ENCODE measurements at regions not wholly inside any gene's neighbourhood (a gene's known extent, or its start where the extent isn't known, plus 50 kb on each side); places are given as distances from the start of the nearest gene placed in this dataset.
A peak's percentile ranks its signal among the peaks of the same experiment; 100 is the strongest.

DNA sequence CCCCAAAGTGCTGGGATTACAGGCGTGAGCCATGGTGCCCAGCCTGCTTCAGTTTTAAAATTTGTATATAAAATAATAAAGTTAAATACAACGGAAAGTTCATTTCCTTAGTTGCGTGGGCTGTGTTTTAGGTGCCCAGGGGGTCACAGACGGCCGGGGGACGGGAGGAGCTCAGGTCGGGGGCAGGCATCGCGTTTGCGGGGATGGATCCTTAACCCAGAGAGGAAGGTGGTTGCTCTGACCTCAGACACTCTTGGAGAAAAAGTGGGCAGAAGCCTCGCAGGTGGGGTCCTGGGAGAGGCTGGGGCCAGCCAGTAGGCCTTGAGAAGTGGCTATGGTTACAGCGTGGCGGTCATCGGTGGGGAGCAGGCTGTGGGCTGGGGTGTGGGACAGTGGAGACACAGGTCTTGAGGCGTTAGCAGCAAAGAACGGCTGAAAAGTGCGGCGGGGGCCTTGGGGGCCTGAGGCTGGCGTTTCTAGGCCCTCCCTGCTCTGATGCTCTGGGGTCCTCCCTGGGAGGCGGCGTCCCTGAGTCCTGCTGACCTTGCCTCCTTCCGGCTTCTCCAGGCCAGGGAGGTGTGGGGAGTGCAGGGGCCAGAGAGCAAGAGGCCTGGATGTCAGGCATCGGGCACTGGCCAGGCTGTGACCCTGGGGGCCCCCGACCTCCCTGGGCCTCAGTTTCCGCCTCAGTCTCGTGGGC lies 54.4 kb downstream of the UNCX start:
- DNase-seq: no peak

DNA sequence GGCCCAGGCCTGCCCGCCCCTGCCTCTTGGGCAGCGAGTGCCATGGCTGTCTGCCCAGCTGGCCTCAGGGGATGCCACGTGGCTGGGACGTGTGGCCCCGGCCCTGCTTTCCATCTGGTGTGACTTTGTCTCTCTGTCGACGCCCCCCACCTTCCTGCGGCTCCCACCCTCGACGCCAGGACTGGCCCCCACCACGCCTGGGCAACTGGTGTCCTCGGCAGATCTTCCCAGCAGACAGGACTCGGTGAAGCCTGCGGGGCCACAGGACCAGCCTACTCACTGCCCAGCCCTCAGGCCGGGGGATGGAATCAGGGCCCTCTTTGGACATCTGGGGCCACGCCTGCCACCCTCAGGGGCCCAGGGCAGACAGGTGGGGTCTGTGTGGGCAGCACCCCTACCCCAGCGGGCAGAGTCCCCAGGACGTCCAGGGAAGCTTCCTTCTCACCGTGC lies 55.1 kb downstream of the UNCX start:
- DNase-seq: no peak

DNA sequence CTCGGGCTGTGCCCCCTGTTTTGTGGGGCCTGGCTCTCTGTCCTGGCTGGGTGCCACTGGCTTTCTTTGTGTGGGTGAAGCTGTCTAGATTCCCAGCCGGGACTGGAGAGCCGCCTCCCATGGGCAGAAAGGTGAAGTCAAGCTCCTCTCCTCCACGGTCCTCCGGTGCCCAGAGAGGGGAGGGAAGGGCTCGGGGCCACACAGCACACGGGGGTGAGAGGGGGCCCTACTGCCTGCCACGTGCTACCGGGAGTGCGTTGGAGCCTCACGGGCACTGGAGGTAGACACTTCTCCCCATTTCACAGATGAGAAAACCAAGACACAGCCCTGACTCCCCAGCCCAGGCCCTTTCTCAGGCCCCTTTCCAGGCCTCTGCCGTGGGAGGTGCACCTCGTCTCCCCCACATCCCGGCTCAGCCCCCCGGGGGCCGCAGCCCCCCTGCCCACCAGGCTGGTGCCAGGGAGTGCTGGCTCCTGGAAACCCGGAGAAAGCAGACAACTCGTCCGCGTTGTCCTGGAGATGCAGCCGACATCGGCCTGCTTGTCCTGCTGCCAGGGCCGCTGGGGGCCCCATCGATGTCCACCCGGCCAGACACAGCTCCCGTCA lies 55.8 kb downstream of the UNCX start:
- DNase-seq: no peak

DNA sequence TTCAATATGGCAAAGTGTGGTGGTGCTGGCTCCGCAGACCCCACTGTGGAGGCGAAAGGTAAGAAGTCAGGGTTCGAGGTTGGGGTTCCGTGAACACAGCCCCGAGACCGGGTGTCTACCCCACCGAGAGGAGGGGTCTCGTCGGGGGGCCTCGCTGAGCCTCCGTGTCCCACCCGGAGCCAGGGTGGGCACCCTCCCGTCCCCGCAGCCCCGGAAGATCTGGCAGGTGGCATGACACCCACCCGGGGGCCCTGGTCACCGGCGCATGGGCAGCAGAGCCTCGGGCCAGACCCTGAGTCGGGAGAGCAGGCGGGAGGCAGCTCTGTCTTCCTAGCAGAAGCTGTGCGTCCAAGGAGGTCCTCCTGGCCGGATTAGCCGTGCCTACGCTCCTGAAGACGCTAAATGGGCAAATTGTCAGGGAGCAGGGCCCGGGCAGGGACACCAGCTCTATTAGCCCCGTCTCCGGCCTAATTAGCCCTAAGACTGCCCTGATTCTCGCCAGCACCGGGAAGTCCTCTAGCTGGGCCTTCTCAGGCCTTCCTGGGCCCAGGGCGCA lies 56.4 kb downstream of the UNCX start:
- DNase-seq: no peak

DNA sequence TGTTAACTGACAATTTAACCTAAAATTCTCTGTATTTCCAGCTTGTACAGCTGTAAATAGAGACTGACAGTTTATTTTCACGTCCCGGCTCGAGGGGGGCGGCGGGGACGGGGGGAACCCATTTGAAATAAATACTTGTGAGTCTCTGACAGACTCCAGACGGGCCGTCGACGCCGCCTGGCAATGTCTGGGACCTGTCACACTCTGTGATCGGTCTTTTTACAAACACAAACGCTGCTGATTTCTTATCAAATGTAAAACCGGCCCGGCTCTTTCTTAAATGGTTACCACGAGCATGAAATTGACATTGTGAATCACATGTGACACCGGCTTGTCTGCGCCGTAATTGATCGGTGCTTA lies 57.0 kb downstream of the UNCX start:
- no peak for DNase-seq

DNA sequence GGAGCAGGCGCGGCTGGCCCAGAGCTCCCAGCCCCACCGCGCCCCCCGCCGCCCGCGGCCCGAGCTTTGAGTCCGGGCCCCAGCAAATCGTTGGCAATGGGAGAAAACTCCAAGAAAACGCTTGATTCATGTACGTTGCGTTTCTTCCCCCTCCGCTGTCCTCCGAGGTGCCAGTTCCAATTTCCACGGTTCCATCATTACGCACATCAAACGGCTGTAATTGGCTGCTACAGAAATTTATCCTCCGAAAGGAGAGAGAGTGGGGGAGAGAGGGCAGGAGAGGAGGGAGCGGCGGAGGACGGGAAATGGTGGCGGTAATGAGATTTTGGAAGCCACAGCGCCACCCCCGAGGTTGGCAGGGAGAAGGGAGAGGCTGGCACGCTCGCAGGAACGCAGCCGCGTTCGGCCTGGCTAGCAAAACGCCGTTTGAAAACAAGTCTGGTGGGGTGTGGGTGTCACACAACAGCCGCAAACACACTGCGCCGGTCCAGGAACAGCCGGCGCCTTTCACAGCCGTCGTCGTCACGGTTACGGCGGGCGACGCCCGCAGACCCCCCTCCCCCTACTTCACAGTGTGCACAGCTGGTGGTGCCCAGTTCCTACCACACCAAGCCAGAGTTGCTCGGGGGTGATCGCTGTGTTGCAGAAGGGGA lies 57.5 kb downstream of the UNCX start:
- DNase-seq: peak; percentile 15

DNA sequence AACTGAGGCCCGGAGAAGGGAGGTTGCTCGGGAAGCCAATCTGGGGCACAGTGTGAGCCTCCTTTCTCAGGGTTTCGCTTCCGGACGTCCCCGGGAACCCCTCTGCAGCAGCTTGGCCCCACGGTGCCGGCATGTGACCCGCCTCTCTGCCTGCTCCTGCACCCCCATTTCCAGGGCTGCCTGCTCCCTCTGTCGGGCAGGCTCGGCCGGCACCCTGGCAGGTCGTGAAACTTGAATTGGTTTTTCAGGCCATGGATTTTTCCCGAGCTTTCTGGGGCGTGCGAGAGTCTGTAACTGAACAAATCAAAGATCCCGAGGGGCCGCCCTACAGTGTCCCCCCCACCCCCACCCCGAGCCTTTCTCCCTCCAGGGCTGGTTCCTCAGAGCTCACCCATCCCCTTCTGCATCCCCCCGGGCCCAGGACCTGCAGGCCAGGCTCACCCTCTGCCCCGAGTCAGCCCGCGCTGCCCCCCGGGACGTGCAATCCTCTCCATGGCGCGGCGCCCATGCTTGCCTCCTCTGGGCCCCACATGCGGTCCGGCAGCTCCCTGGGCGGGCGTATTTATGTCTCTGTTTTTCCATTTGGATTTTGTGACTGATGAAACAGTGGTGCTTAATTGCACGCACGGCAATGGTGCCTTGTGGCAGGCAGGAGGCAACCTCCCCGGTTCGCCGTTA lies 58.1 kb downstream of the UNCX start:
- DNase-seq: no peak

DNA sequence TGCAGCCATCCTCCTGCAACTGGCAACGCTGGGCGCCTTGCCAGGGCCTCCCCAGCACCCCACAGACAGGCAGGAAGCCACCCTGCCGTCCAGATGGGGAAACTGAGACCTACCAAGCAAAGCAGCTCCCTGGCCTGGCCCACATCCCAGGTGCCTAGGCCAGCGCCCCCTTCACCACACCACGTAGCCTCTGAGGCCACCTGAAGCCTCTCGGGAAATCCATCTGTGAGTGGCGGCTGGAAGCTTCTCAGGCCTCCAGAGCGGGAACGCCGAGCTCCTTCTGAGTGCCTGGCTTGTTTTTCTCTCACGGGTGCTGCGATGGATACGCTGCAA lies 58.7 kb downstream of the UNCX start:
- DNase-seq: no peak

DNA sequence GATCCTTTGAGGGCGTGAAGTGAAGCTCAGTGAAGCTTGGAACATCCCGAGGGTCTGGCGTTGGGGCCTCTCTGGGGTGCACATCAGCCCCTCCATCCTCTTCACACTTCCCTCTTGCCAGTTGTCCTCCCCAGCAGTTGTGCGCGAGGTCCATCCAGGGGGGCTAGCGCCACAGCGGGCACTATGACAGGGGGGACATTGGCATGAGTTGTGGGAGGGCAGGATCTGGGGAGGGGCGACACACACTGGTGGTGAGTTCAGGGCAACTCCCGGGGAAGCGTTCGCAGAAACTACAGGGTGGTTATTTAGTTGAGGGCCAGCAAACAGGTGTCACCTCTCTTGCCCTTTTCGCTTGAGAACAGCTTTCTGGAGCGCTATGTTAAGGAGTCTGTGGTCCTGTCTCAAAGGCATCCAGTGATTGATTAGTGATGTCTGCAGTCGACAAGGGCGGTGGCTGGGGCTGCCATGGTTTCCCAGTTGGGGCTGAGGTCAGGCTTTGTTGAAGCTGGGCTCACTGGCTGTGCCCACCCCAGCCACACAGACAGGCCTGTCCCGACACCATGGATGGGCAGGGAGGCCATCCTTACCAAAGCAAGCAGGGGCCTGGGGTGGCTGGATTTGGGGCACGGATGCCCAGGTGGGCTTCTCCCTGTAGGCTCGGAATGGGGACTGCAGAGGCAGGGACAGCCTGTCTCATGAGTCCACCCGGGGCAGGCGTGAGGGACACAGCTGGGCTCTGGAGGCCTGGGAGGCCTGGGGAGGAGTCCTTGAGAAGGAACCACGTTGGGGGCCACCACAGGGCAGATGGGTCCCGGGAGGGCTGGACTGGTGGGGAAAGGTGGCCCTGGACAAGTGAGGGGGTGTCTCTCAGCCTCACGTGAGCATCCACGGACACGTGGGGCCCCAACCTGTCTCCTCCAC lies 59.4 kb downstream of the UNCX start:
- DNase-seq: no peak

DNA sequence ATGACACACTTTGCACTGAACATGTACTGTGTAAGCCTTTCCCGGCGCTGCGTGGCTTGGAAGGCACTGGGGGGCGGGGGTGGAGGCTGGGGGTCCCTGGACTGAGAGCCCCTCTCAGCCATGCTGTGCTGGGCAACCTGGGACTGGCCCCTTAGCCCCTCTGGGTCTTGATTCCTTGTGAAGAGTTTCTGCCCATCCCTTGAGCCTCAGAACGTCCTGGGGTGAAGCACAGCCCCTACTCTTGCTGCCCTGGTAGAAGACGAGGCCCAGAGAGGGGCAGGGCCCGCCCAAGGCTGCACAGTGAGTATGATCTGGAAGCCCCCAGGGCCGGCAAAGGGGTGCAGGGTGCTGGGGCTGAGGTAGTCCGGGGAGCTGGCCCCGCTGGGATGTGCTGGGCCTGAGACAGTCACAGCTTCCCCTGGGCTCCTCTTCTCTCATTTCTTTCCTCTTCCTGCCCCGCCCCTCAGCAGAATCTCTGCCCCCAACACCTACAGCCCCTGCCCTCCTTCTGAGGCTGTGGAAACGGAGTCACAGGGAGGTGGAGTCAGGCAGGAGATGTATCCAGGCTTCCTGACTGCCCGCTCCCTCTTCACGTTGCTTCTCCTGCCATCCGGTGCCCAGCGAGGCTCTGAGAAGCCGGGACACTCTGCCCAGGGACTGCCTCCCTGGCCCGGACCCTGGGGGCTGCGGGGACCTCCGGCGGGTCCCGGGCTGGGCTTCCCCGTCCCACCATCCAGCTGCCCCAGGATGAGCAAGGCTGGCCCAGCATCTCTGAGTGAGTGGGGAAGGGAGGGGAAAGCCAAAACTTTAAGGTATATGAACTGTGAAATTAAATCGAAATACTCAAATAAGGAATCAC lies 60.5 kb downstream of the UNCX start:
- DNase-seq: no peak

DNA sequence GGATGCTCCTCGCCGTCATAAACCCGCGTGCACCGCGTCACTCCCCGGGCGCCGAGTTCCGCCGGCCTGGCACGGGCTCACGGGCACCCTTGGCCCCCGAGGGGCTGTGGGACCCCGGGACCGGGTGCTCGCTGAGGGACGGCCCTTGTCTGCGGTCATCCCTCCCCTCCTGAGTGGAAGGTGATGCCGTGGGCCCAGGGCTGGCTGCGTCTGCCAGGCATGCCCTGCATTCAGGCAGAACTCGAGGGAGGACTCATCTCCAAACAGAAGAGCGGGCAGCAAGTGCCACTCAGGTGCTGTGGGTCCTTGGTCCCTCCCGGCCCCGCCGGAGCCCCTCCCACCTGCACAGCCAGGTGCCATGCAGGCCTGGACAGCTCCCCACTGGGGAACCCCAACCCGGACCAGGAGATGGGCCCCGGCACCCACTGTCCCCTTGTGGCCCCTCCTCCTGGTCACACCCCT lies 61.3 kb downstream of the UNCX start:
- no peak for DNase-seq

DNA sequence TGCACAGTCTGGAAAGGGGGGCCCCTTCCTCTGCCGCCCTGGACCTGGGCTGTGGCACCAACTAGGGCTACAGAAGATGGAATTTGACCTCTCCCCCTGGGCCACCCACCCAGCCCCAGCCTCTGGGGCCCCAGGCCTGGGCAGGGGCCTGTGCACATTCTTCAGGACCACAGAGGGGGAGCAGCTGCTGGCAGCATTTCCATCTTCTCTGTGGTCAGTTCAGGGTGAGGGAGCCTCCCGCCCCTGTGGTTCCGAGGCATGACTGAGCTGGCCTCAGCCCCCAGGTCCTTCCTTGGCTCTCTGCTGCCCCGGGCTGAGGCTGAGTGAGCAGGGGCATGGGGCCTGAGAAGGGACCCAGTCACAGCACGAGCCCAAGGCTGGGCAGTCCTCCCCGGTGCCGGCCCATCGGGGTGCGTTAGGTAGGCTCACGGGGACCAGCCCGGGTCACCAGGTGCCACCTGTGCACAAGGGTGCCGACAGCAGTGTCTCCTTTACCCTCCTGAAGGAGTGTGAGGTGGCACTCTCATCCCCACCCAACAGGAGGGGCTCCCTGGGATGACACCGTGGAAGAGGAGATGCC lies 63.2 kb downstream of the UNCX start:
- no peak for DNase-seq

DNA sequence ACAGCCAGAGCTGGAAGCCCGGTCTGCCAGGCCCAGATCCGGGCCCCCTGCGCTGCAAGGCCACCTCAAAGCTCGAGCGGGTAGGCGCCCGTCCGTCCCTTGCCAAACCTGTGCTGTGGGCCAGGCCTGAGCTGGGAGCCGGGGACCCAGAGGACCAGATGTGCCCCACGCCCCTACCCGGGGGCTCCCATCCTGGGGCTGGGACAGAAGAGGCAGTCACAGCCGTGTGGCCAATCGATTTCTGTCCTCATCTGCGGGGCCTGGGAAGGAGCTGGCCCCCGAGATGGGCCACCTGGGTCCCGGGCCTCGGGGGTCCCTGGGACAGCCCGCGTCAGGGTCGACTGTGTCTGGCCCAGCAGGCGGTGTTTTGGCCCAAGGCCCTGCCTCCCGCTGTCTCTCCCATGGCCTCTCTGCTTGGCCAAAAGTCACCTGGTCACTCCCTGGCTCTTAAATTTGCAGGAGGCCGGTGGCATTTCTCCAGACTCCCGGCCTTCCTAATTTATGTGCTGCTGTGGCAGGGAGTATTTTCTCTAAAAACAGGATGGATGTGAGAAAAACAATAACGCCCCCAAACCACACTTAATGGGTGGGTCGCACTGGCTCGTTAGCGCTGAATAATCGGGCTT lies 63.8 kb downstream of the UNCX start:
- DNase-seq: no peak

DNA sequence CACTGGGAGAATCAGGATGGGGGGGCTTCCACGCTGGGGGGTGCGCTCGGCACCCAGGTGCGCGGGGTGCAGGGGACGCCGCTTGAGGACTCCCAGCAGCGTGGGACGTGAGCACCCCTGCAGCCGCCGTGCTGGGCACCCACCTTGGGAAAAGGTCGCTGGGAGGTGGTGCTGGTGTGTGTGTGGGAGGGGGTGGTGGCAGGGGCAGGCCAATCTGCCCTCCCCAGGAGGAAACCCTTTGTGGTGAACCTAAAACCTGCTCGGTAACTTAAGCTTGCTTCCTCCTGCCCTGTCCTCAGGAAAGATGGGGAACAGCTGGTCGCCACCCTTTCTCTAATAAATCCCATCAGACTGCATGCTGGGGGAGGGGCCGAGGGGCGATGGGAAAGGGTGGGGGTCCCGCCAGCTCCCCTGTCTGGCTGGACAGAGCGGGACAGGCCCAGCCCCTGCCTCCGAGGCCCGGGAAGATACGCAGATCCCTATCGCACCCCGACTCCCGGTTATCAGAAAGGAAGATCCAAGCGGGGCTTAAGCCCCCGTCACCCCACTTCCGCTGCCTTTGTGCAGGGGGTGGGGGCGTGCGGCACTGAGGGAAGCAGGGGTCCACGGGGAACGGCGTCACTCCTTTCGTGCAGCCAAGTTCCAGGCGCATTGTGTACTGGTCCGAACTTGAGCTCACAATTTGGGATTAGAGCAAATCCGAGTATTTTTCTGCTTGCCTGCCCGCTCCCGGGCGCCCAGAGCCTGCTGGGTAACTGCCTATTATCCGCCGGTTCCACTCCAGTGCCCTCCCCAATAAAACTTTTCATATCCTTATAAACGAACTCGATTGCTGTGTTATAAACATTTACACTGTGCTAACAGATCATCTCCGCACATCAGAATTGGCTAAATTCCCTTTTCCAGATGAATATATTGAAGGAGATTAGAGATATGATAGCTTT lies 64.6 kb downstream of the UNCX start:
- DNase-seq: no peak

DNA sequence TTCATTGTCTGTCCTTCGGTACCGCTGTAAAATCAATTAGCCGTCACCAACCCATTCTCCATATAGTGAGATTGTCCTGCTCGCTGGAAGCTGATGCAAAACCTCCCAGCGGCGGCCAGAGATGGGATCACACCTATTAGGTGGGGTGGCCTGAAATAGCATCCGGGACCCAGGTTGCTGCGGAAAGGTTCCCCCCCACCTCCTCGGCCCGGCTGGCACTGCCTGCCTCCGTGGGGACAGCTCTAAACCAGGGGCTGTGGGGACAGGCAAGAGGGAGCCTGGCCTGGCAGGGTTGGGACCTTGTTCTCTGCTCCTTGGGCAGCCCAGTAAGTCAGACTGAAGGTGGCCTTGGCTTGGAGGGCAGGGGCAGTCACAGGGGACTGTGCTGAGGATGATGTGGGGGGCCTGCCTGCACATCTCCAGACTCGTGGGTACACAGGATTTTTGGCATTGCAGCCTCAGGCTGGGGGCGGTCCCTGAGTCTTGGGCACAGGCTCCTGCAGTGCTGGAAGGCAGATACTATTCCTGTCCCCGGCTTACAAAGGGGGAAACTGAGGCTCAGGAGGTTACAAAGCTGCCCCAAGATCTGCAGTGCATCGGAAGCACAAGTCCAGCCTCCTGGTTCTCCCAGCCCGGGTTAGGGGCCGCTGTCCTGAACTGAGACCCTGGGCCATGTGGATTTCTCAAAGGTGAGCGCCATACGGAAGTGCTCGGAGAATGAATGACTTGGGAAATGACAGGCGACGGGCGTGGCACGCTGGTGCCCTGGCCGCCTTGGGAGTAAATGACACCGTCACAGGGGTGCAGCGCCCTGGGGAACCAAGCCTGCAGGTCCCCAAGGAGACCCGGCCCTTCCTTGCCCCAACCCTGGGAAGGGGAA lies 65.6 kb downstream of the UNCX start:
- no peak for DNase-seq

DNA sequence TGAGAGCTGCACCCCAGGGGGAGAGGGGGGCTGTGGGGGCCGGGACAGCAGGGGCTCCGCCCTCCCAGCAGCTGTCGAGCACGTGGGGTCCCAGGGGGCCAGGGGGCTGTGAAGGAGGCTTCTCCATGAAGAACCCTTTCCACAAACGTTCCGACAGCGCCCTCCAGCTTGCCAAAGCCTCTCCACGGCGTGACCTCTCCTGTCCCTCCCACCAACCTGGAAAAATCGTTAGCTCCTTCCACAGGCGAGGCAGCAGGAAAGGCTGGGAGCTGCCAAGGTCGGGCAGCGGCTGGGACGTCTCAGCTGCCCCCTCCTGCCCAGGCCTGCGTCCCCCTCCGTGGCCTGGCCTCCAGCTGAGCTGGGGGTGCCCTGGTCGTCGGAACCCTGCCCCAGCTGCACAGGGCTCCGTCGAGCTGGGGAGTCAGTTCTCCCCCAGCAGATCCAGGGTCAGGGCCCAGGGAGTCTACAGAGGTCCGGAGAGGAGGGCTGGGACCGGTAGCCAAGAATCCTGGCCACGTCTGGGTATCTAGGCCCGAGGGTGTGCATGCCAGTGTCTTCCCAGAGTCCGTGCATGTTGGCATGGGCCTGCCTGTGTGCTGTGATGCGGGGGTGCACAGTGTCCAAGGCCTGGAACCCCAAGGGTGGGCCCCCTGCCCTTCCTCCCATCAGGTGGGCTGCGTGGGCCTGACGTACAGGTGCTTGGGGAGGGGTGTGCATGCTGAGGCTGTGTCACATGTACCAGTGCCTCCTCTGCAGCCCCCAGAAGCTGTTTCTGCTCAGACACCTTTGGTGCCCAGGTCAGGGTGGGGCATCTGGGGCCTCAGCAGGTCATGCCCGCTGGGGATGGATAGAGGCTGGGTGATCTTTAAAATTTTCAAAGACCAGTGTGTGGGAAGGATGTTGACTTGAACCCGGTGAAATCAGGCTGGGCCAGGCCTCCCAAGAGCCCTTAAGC lies 66.5 kb downstream of the UNCX start:
- no peak for DNase-seq

DNA sequence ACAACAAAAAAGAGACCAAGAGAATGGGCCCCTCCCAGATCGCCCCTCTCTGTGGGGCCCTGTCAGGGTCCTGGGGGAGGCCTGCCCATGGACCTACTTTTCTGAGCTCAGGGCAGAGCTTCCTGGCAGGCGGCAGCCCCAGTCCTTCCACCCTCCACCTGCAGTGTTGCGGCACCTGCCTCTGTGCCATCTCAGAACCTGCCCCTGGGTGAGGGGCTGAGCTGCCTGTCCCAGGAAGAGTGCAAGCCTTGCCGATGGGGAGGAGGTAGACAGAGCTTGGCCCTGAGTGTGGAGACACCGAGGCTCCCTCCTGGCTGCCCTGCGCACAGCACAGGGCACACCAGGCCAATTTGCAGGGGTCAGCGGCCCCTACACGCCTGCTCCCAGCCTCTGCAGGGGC lies 67.5 kb downstream of the UNCX start:
- no peak for DNase-seq

Data from stimulated activated CD4-positive, alpha-beta T cell treated with anti-CD3 and anti-CD28 coated beads, Interleukin-4, amount 100 ng/mL, for 24 hours (primary cell).